K562 (cell line): ENCODE measurements at regions not wholly inside any gene's neighbourhood (a gene's known extent, or its start where the extent isn't known, plus 50 kb on each side); places are given as distances from the start of the nearest gene placed in this dataset.

ENCODE experiments used
- ATAC-seq: fragments of 200-7000 bp; cut with Tn5 transposase; 3 replicates; pipeline ENCODE4 v1.9.1; 2020; ENCODE audit warnings: moderate library complexity
- BruUV-seq: library from RNA; stranded (reverse); fragments of 400-500 nt; replicated peaks from 2 replicates; lab custom pipeline; 2021; lab: Mats Ljungman, UMichigan
- CTCF ChIA-PET: fragments of 300-600 bp; formaldehyde crosslinking; extraction: SDS; loops from one replicate; lab custom pipeline; 2021; ENCODE audit warnings: low intra/inter-chr PET ratio; lab: Yijun Ruan, JAX
- POLR2A ChIA-PET: fragments of 300-600, 350-650 bp; sonication (Branson Sonifier 250); formaldehyde crosslinking; extraction: SDS; loops from one replicate; lab custom pipeline; 2021; ENCODE audit warnings: antibody characterized with exemption, inconsistent platforms; lab: Yijun Ruan, JAX
- DNase-seq, 4 experiments: peaks; one replicate each; pipeline versions ENCODE4 v3.0.0 to v3.0.0-alpha.2; 2011 to 2018; ENCODE audit warnings: low spot score in 3 of 4, mixed read lengths in 3 of 4; ENCODE audit errors: extremely low read depth in 1 of 4
- FAIRE-seq: peaks from 2 replicates; lab custom pipeline; 2011; peaks lifted over from hg19 to GRCh38; lab: Jason Lieb, UNC
- H2AFZ ChIP-seq: 2 replicates; pipeline ENCODE4 v1.6.0; 2011; ENCODE audit warnings: low read depth, low read length, control low read depth, inconsistent platforms
- H3K27ac ChIP-seq: fragments of 200-600 bp; 3 replicates; pipeline ENCODE4 v1.8.0; 2011; ENCODE audit warnings: low read depth, mild to moderate bottlenecking, control low read depth, inconsistent platforms, low read length, moderate library complexity, mixed read lengths; ENCODE audit errors: extremely low read depth
- H3K27me3 ChIP-seq, 2 experiments: fragments of 300-600 bp in 1 of 2; 2 replicates in 1 of 2; 3 replicates in 1 of 2; pipeline versions ENCODE4 v1.6.0 to v1.8.0; 2011; ENCODE audit warnings: inconsistent platforms in 2 of 2, low read length in 2 of 2, mild to moderate bottlenecking in 1 of 2, mixed read lengths in 1 of 2, moderate library complexity in 1 of 2; ENCODE audit not compliant: control insufficient read depth in 2 of 2, insufficient read depth in 2 of 2
- H3K36me3 ChIP-seq: fragments of 300-600 bp; 3 replicates; pipeline ENCODE4 v1.8.0; 2011; ENCODE audit warnings: mild to moderate bottlenecking, low read length, inconsistent platforms; ENCODE audit not compliant: control insufficient read depth, insufficient read depth
- H3K4me1 ChIP-seq, 2 experiments: fragments of 200-600 bp in 1 of 2; replicated peaks in 1 of 2; 2 replicates in 1 of 2; 3 replicates in 1 of 2; pipeline versions ENCODE4 v1.5.1 to v1.8.0; 2011; ENCODE audit warnings: inconsistent platforms in 2 of 2, low read length in 2 of 2, mild to moderate bottlenecking in 1 of 2, mixed read lengths in 1 of 2, moderate library complexity in 1 of 2; ENCODE audit not compliant: control insufficient read depth in 2 of 2, insufficient read depth in 2 of 2
- H3K4me2 ChIP-seq: 2 replicates; pipeline ENCODE4 v1.6.1; 2011; ENCODE audit warnings: low read length, control low read depth, inconsistent platforms, mixed read lengths; ENCODE audit not compliant: insufficient read depth
- H3K4me3 ChIP-seq: fragments of 200-600 bp; sonication (generic), shearing (Covaris generic); 2 replicates; pipeline ENCODE4 v1.5.1; 2016; ENCODE audit warnings: control low read depth, inconsistent platforms
- H3K79me2 ChIP-seq: fragments of 200-600 bp; 3 replicates; pipeline ENCODE4 v1.8.0; 2011; ENCODE audit warnings: low read length, inconsistent platforms; ENCODE audit not compliant: control insufficient read depth, insufficient read depth
- H3K9ac ChIP-seq, 2 experiments: 2 replicates each; pipeline versions ENCODE4 v1.6.0 to v1.6.1; 2011; ENCODE audit warnings: low read depth in 2 of 2, low read length in 2 of 2, control low read depth in 1 of 2, inconsistent platforms in 1 of 2, mild to moderate bottlenecking in 1 of 2, mixed read lengths in 1 of 2; ENCODE audit not compliant: insufficient read depth in 1 of 2
- H3K9me1 ChIP-seq: one replicate; pipeline ENCODE4 v1.6.0; 2011; ENCODE audit warnings: inconsistent platforms, mild to moderate bottlenecking, low read length, moderate library complexity; ENCODE audit not compliant: control insufficient read depth, insufficient read depth
- H3K9me3 ChIP-seq: replicated peaks from 2 replicates; pipeline ENCODE4 v1.5.1; 2011; ENCODE audit warnings: low read depth, low read length, inconsistent platforms; ENCODE audit not compliant: control insufficient read depth, insufficient read depth
- H4K20me1 ChIP-seq: replicated peaks from 2 replicates; pipeline ENCODE4 v1.6.1; 2011; ENCODE audit warnings: low read length, inconsistent platforms, mixed read lengths; ENCODE audit not compliant: control insufficient read depth, insufficient read depth
- ARID1B ChIP-seq: fragments of 450-650 bp; IDR thresholded peaks from 2 replicates; pipeline ENCODE4 v1.6.1; 2016; ENCODE audit warnings: antibody characterized with exemption, mild to moderate bottlenecking, inconsistent platforms
- ETV6 ChIP-seq, 3 experiments: fragments of 150-350 bp in 1 of 3; sonication (generic) in 1 of 3; formaldehyde crosslinking in 1 of 3; IDR thresholded peaks; 2 replicates each; pipeline versions ENCODE4 v1.6.1 to v1.8.0; 2014 to 2022; ENCODE audit warnings: borderline replicate concordance in 2 of 3, low read depth in 2 of 3, antibody characterized with exemption in 1 of 3, low read length in 1 of 3, mild to moderate bottlenecking in 1 of 3, missing genetic modification reagents in 1 of 3
- FOXP1 ChIP-seq: sonication (generic); formaldehyde crosslinking; IDR thresholded peaks from 2 replicates; pipeline ENCODE4 v1.8.0; 2022; ENCODE audit warnings: mild to moderate bottlenecking, missing genetic modification reagents
- KLF13 ChIP-seq: fragments of 450-650 bp; IDR thresholded peaks from 2 replicates; pipeline ENCODE4 v1.6.1; 2016; ENCODE audit warnings: missing genetic modification characterization, low read depth, mild to moderate bottlenecking, missing compliant biosample characterization, moderate library complexity, borderline replicate concordance
- POLR2A ChIP-seq: fragments of 450-650 bp; conservative IDR thresholded peaks from 2 replicates; pipeline ENCODE4 v1.6.1; 2016
- SRSF3 ChIP-seq: fragments of 200-400 bp; formaldehyde crosslinking; IDR thresholded peaks from 2 replicates; pipeline ENCODE4 v1.6.1; 2016; ENCODE audit warnings: mild to moderate bottlenecking, low read length, moderate library complexity; ENCODE audit not compliant: insufficient read depth
- TRIM24 ChIP-seq, 2 experiments: fragments of 450-650 bp; IDR thresholded peaks; 2 replicates each; pipeline ENCODE4 v1.6.1; 2016
- TRIM25 ChIP-seq: fragments of 450-650 bp; IDR thresholded peaks from 2 replicates; pipeline ENCODE4 v1.7.0; 2016; ENCODE audit warnings: borderline replicate concordance
- U2AF2 ChIP-seq: fragments of 200-400 bp; formaldehyde crosslinking; optimal IDR thresholded peaks from 2 replicates; pipeline ENCODE3; 2017; ENCODE audit warnings: low read depth, mild to moderate bottlenecking, low read length
- ZBTB7A ChIP-seq: IDR thresholded peaks from 2 replicates; pipeline ENCODE4 v1.6.1; 2011; ENCODE audit warnings: low read depth, mild to moderate bottlenecking, low read length, moderate library complexity, borderline replicate concordance; ENCODE audit not compliant: control insufficient read depth
- ZNF408 ChIP-seq: fragments of 250-450 bp; sonication (Bioruptor Pico); IDR thresholded peaks from 2 replicates; pipeline ENCODE4 v1.4.0; 2020; ENCODE audit warnings: low read depth, mild to moderate bottlenecking, moderate library complexity
- ZNF431 ChIP-seq: sonication (generic); formaldehyde crosslinking; IDR thresholded peaks from 2 replicates; pipeline ENCODE4 v1.8.0; 2022; ENCODE audit warnings: mild to moderate bottlenecking, missing genetic modification reagents
- in situ Hi-C: fragments of 300-500 bp; cut with MboI; formaldehyde crosslinking; loops from 4 replicates; pipeline ENCODE4 v1.15.0; 2018; ENCODE audit warnings: inconsistent platforms, mixed read lengths
- intact Hi-C: fragments of 100-400 bp; cut with micrococcal nuclease; formaldehyde crosslinking; loops from 2 replicates; pipeline ENCODE4 v1.14.2; 2022
- TF ChIP-seq, protein P1 (sequence below): fragments of 250-450 bp; sonication (Bioruptor Pico); IDR thresholded peaks from 2 replicates; pipeline ENCODE4 v1.9.0; 2021; ENCODE audit warnings: mild to moderate bottlenecking
- TF ChIP-seq, protein P2 (sequence below): fragments of 450-650 bp; IDR thresholded peaks from 2 replicates; pipeline ENCODE4 v1.6.1; 2017; ENCODE audit warnings: antibody characterized with exemption, mild to moderate bottlenecking
- TF ChIP-seq, protein P3 (sequence below): fragments of 450-650 bp; IDR thresholded peaks from 2 replicates; pipeline ENCODE4 v1.6.1; 2016

GRCh38 chr6:101276066-101276465, 117.4 kb upstream of the GRIK2 start (continued):
- TF ChIP-seq TRIM25 (no peak), TRIM24 (IDR thresholded peaks at IDR 0.05) (no peak), ETV6 (IDR thresholded peaks at IDR 0.05; ENCODE audit: borderline replicate concordance in 1 of 2, low read depth in 2 of 2, low read length in 1 of 2) (no peak), ETV6 (CRISPR knock-in tag; IDR thresholded peaks at IDR 0.05; ENCODE audit: borderline replicate concordance) (no peak), ZBTB7A (no peak), SRSF3 (no peak)
- TF ChIP-seq, protein P1, sequence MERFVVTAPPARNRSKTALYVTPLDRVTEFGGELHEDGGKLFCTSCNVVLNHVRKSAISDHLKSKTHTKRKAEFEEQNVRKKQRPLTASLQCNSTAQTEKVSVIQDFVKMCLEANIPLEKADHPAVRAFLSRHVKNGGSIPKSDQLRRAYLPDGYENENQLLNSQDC (CRISPR knock-in tag), result no peak

GRCh38 chr6:101279410-101279809, 114.1 kb upstream of the GRIK2 start:
- H3K9ac ChIP-seq, result no peak overlapping the region
- no peaks in the 10 kb centered on the region for H3K27me3 ChIP-seq
- intact Hi-C loops, result no loop called here
- ChIA-PET POLR2A (interaction anchor here (1.3 kb wide), 1 partner anchor 11 kb away, joined by 4 read pairs; no protein-coding TSS in a partner anchor), CTCF (interaction anchor here (0.6 kb wide), 1 partner anchor 9 kb away, joined by 3 read pairs; no protein-coding TSS in a partner anchor)
- BruUV-seq, result no TSS peak
- ATAC-seq, result no peak
- no peaks in the 10 kb centered on the region for H3K79me2 ChIP-seq
- in situ Hi-C loops, result no loop called here
- no peak for DNase-seq
- H3K9me3 ChIP-seq, result no peaks in the 10 kb centered on the region; the same call in 1 of the 2 replicates
- no peak overlapping the region for H3K4me2 ChIP-seq
- no peaks in the 10 kb centered on the region for H3K4me1 ChIP-seq
- no peaks in the 10 kb centered on the region for H3K9me1 ChIP-seq
- H3K4me3 ChIP-seq, result no peak overlapping the region
- H4K20me1 ChIP-seq, result no peaks in the 10 kb centered on the region
- no peaks in the 10 kb centered on the region for H3K36me3 ChIP-seq
- no peak for FAIRE-seq
- H3K27ac ChIP-seq, result no peak overlapping the region
- H2AFZ ChIP-seq, result no peak overlapping the region
- TF ChIP-seq ZNF408 (CRISPR knock-in tag), result no peak
- TF ChIP-seq, protein P2, sequence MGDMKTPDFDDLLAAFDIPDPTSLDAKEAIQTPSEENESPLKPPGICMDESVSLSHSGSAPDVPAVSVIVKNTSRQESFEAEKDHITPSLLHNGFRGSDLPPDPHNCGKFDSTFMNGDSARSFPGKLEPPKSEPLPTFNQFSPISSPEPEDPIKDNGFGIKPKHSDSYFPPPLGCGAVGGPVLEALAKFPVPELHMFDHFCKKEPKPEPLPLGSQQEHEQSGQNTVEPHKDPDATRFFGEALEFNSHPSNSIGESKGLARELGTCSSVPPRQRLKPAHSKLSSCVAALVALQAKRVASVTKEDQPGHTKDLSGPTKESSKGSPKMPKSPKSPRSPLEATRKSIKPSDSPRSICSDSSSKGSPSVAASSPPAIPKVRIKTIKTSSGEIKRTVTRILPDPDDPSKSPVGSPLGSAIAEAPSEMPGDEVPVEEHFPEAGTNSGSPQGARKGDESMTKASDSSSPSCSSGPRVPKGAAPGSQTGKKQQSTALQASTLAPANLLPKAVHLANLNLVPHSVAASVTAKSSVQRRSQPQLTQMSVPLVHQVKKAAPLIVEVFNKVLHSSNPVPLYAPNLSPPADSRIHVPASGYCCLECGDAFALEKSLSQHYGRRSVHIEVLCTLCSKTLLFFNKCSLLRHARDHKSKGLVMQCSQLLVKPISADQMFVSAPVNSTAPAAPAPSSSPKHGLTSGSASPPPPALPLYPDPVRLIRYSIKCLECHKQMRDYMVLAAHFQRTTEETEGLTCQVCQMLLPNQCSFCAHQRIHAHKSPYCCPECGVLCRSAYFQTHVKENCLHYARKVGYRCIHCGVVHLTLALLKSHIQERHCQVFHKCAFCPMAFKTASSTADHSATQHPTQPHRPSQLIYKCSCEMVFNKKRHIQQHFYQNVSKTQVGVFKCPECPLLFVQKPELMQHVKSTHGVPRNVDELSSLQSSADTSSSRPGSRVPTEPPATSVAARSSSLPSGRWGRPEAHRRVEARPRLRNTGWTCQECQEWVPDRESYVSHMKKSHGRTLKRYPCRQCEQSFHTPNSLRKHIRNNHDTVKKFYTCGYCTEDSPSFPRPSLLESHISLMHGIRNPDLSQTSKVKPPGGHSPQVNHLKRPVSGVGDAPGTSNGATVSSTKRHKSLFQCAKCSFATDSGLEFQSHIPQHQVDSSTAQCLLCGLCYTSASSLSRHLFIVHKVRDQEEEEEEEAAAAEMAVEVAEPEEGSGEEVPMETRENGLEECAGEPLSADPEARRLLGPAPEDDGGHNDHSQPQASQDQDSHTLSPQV, result no peak
- no peak for TF ChIP-seq FOXP1
- TF ChIP-seq POLR2A, result no peak
- no peak for TF ChIP-seq SRSF3
- no peak for TF ChIP-seq ARID1B
- TF ChIP-seq, protein P3, sequence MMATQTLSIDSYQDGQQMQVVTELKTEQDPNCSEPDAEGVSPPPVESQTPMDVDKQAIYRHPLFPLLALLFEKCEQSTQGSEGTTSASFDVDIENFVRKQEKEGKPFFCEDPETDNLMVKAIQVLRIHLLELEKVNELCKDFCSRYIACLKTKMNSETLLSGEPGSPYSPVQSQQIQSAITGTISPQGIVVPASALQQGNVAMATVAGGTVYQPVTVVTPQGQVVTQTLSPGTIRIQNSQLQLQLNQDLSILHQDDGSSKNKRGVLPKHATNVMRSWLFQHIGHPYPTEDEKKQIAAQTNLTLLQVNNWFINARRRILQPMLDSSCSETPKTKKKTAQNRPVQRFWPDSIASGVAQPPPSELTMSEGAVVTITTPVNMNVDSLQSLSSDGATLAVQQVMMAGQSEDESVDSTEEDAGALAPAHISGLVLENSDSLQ, result no peak
- TF ChIP-seq U2AF2, result no peak
- TF ChIP-seq KLF13, result no peak
- TF ChIP-seq ZNF431 (CRISPR knock-in tag), result no peak
